ENCODE measurements at regions not wholly inside any gene's neighbourhood (a gene's known extent, or its start where the extent isn't known, plus 50 kb on each side); places are given as distances from the start of the nearest gene placed in this dataset.

- TF ChIP-seq CTCF (conservative IDR thresholded peaks at IDR 0.05; ENCODE audit: low read length) (no peak), EZH2phosphoT487 (IDR thresholded peaks at IDR 0.05; ENCODE audit: borderline replicate concordance) (no peak)
Measured at GRCh38 chr11:119890466-119890865, 161.5 kb upstream of the NECTIN1 start.

Data from Loucy (cell line).